GM12878 (cell line): ENCODE measurements at regions not wholly inside any gene's neighbourhood (a gene's known extent, or its start where the extent isn't known, plus 50 kb on each side); places are given as distances from the start of the nearest gene placed in this dataset.

Experiments used
- RFX5 ChIP-seq: IDR thresholded peaks from 2 replicates; pipeline ENCODE4 v1.6.1; 2011; ENCODE audit warnings: low read depth, low read length, improper control_type of control experiment
- SPI1 ChIP-seq: IDR thresholded peaks from 2 replicates; pipeline ENCODE4 v1.6.1; 2011; ENCODE audit warnings: low read depth, mild to moderate bottlenecking, low read length, moderate library complexity, borderline replicate concordance; ENCODE audit not compliant: insufficient read depth
- YBX1 ChIP-seq: fragments of 450-650 bp; IDR thresholded peaks from 2 replicates; pipeline ENCODE4 v1.6.1; 2016; ENCODE audit warnings: antibody characterized with exemption
- TF ChIP-seq, protein P1 (sequence below): fragments of 450-650 bp; IDR thresholded peaks from 2 replicates; pipeline ENCODE4 v1.6.1; 2018; ENCODE audit warnings: mild to moderate bottlenecking, low read depth, moderate library complexity; ENCODE audit not compliant: partially characterized antibody
- TF ChIP-seq, protein P2 (sequence below): fragments of 450-650 bp; formaldehyde crosslinking; IDR thresholded peaks from 2 replicates; pipeline ENCODE4 v1.4.0; 2022; ENCODE audit warnings: mild to moderate bottlenecking, moderate library complexity
- TF ChIP-seq, protein P3 (sequence below): fragments of 450-650 bp; IDR thresholded peaks from 2 replicates; pipeline ENCODE4 v1.6.1; 2017; ENCODE audit warnings: mild to moderate bottlenecking

DNA sequence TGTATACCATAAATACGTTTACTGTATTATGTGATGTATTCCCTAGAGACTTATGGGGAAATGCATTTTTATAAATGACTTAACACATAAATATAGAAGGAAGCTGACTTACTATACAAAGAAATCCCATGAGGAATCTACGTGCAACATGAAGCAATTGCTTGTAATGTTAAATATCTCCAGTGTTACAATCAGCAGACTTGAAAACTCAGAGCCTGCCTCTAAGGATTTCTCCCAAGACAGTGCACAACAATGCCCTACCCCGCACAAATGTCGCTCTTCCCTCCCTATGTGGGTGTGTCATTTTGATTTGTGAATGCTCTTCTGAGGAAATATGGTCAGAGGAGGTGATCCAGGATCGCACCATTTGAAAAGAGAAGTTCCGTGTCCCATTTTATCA is 629.0 kb downstream of the NR2F2 start (continued):
- TF ChIP-seq SPI1 (no peak), RFX5 (no peak), YBX1 (no peak)
- TF ChIP-seq, protein P1, sequence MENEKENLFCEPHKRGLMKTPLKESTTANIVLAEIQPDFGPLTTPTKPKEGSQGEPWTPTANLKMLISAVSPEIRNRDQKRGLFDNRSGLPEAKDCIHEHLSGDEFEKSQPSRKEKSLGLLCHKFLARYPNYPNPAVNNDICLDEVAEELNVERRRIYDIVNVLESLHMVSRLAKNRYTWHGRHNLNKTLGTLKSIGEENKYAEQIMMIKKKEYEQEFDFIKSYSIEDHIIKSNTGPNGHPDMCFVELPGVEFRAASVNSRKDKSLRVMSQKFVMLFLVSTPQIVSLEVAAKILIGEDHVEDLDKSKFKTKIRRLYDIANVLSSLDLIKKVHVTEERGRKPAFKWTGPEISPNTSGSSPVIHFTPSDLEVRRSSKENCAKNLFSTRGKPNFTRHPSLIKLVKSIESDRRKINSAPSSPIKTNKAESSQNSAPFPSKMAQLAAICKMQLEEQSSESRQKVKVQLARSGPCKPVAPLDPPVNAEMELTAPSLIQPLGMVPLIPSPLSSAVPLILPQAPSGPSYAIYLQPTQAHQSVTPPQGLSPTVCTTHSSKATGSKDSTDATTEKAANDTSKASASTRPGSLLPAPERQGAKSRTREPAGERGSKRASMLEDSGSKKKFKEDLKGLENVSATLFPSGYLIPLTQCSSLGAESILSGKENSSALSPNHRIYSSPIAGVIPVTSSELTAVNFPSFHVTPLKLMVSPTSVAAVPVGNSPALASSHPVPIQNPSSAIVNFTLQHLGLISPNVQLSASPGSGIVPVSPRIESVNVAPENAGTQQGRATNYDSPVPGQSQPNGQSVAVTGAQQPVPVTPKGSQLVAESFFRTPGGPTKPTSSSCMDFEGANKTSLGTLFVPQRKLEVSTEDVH = no peak
- TF ChIP-seq, protein P2, sequence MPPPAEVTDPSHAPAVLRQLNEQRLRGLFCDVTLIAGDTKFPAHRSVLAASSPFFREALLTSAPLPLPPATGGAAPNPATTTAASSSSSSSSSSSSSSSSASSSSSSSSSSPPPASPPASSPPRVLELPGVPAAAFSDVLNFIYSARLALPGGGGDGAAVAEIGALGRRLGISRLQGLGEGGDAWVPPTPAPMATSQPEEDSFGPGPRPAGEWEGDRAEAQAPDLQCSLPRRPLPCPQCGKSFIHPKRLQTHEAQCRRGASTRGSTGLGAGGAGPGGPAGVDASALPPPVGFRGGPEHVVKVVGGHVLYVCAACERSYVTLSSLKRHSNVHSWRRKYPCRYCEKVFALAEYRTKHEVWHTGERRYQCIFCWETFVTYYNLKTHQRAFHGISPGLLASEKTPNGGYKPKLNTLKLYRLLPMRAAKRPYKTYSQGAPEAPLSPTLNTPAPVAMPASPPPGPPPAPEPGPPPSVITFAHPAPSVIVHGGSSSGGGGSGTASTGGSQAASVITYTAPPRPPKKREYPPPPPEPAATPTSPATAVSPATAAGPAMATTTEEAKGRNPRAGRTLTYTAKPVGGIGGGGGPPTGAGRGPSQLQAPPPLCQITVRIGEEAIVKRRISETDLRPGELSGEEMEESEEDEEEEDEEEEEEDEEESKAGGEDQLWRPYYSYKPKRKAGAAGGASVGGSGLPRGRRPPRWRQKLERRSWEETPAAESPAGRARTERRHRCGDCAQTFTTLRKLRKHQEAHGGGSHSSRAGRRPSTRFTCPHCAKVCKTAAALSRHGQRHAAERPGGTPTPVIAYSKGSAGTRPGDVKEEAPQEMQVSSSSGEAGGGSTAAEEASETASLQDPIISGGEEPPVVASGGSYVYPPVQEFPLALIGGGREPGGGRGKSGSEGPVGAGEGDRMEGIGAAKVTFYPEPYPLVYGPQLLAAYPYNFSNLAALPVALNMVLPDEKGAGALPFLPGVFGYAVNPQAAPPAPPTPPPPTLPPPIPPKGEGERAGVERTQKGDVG (CRISPR knock-in tag) = no peak
- TF ChIP-seq, protein P3, sequence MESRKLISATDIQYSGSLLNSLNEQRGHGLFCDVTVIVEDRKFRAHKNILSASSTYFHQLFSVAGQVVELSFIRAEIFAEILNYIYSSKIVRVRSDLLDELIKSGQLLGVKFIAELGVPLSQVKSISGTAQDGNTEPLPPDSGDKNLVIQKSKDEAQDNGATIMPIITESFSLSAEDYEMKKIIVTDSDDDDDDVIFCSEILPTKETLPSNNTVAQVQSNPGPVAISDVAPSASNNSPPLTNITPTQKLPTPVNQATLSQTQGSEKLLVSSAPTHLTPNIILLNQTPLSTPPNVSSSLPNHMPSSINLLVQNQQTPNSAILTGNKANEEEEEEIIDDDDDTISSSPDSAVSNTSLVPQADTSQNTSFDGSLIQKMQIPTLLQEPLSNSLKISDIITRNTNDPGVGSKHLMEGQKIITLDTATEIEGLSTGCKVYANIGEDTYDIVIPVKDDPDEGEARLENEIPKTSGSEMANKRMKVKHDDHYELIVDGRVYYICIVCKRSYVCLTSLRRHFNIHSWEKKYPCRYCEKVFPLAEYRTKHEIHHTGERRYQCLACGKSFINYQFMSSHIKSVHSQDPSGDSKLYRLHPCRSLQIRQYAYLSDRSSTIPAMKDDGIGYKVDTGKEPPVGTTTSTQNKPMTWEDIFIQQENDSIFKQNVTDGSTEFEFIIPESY = no peak
